HG03558 (cell line): ENCODE measurements at regions not wholly inside any gene's neighbourhood (a gene's known extent, or its start where the extent isn't known, plus 50 kb on each side); places are given as distances from the start of the nearest gene placed in this dataset.

Source experiments
- ATAC-seq: cut with Tn5 transposase; IDR thresholded peaks from one replicate; pipeline ENCODE4 v1.9.1; 2021; ENCODE audit warnings: moderate number of reproducible peaks; ENCODE audit not compliant: unreplicated experiment; ENCODE audit errors: extremely low read depth

DNA sequence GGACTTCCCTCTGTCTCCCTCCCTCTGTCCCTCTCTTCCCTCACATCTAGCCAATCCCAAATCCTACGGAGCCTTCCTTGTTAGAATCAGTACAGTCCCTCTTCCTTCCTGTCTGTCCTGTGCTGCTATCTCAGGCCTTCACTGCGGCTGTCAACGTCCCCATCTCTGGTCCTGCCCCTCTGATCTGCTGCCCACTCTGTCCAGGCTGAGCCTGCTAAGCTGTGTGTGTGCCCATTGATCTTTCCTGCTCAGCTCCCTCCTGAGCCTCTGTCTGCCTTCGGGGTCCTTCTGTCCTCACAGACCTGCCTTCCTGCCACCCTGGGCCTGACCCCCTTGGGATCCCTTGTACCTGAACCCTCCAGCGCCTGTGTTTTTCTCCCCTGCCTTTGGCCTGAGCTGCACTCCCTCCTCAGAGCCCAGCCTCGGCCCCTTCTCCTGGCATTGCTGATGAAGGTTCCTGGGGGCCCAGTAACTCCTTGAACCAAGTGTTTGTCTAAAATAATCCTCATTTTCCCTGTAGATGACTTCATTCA, 182.1 kb upstream of the SHH start:
- ATAC-seq = no peak

DNA sequence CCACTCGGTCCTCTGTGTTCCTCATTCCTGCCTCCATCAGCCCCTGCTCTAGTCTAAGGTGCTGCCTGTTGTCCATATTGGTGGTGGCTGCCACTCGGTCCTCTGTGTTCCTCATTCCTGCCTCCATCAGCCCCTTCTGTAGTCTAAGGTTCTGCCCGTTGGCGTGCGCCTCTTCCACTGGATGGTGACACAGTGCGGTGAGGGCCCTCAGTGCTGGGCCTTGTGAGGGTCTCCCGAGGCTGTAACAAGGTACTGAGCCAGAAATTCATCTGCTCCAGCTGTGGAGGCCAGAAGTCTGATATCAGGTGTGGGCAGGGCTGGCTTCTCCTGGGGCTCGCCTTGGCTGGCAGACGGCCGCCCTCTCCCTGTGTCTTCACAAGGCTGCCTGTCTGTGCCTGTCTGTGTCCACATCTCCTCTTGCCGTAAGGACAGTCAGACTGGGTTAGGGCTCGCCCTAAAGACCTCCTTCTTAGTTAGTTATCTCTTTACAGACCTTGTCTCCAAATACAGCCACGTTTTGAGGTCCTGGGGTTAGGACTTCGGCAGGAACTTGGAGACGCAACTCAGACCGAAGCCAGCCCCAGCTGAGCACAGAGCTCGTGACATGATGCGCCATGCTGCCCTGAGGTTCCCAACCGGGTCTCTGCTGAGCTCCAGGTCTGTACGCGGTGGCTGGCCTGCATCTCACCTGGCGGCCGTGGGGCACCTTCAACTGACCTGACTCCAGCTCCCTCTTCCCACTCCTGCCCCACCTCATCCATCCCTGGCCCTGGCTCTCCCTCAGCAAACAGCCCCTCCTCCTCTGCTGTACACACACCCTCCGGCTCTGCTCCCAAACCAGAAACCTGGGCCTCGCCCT, 181.4 kb upstream of the SHH start:
- ATAC-seq = no peak

- no peak for ATAC-seq
These were observed 180.7 kb upstream of the SHH start for GRCh38 chr7:155992974-155993373.

DNA sequence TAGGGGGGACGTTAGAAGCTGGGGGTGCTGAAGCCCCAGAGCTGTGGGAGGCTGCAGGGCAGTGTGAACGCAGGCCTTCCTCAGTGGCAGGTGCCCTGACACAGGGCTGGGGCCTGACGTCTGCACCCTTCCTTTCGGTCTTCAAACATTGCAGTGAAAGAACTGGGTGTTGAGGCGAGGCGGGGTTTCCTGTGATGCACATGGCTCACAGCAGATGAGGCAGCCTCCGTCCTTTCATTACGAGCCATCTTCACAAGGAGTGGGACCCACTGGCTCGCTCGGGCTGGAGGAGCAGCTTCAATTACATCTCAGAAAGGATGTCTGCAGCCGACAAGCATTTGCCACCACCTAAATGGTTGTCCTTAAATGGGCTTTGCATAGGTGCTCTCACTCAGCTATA, 180.3 kb upstream of the SHH start:
- ATAC-seq = no peak

DNA sequence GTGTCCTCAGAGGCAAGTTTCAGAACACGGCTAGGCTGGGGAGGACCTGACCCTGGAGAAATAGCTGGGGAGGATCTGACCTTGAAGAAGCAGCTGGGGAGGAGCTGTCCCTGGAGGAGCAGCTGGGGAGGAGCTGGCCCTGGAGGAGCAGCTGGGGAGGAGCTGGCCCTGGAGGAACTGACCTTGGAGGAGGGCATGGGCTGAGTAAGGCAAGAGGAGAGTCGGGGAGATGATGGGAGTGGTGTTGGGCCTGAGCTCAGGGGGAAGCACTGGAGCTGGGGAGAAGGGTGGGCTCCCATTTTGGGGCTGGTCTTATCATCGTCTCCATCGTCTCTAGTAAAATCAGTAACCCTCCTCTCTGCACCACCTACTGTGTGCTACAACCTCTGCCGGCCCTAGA, 179.8 kb upstream of the SHH start:
- no peak for ATAC-seq

DNA sequence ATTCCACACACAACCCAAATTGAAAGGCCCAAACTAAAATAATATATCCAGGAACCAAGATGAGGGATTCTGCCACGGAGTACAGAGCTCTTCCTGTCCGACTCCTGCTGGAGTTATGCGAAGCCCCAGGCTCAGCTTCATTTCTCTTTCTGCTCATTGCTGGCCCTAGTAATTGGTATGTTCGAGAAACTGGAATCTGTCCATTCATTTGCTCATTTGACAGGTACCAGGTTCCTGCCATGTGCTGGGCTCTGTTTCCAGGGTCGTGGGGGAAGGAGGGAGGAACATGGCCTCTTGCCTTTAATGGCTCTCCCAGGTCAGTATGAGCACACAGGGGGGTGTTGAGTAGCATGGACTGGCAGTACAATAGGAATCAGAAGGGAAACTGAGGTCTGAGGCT, 179.2 kb upstream of the SHH start:
- ATAC-seq = no peak

GRCh38 chr7:155988416-155988815, 176.2 kb upstream of the SHH start:
- no peak for ATAC-seq

DNA sequence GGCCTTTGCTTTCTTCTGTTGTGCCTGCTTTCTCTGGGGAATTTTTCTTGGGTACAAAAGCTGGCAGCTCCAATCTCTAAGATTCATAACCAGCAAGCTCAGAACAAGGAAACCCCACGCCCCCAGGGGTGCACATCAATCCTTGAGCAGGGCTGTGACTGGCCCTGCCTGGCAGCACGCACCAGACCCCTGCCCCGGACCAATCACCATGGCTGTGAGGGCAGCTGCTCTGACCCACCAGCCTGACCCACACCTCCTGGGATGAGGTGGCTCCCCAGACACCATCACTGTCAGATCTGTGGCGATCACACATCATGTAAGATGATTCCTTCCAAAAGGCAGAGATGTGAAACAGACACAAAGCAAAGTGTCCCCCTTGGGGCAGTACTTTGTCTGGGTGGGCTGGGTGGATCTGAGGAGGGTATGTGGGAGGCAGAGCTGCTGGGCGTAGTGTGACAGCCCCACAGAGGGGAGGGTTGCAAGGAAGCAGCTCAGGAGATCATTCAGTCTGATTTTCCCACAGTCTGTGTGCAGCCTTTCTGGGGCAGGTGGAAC, 175.5 kb upstream of the SHH start:
- no peak for ATAC-seq

- no peak for ATAC-seq
These were observed 174.4 kb upstream of the SHH start for GRCh38 chr7:155986497-155987160.

- no peak for ATAC-seq
These were observed 173.4 kb upstream of the SHH start for GRCh38 chr7:155985518-155986250.

DNA sequence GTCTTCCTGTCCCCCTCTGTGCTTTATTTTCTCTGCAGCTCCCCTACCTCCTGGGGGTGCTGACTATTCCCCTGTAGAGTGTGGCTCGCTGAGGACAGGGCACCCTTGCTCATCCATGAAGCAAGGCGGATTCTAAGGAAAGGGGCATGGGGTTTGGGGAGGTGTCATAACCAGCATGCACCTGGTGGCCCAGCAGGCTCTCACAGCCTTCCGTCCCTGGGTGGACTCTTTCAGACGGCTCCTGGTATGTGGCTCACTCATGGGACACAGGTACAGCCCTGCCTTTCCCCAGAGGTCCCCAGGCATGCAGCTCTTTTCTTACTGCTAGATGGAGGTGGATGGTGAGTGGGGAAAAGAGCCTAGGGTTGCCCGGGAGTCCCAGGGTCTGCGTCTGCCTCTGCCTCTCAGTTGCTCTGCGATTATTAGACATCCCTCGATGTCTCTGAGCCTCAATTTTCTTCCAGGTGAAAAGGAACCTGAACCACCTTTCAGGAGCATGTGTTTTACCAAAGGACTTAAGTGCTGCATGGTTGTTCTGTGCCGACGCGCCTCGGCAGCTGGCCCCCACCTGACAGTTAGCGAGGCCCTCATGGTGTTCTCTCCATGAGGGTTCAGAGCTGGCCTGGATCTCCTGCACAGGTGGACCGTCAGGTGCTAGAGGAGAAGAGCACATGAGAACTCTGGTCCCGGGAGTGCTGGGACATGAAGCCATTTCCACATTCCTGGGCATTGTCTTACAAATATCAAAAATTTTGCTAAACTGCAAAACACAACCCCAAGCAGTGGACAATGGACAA, 172.5 kb upstream of the SHH start:
- no peak for ATAC-seq

DNA sequence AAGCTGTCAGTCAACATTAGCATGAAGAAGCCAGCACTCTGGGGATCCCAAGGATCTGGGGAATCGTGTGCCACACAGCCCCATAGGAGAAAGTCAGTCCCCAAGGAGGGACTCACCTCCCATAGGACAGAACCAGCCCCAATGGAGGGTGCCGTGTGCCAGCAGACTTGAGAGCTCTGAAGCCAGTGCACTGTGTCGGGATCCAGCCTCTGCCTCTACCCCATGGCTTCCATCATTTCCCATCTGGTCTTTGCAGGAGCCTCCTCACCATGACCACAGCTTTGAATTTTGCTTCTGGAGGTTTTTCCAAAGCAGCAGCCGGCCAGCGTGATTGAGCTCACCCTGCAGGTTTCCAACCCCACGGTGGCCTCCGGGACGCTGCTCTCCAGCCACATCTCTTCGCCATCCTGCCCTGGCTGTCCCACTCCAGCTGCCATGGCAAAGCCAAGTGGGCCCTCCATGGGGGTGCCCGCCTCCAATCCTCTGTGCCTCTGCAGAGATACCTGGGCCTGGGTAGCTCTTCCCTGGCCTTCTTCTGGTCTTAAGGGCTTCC, 171.8 kb upstream of the SHH start:
- no peak for ATAC-seq

- ATAC-seq = no peak
These were observed 171.0 kb upstream of the SHH start for GRCh38 chr7:155983176-155983815.

GRCh38 chr7:155981703-155982102, 169.4 kb upstream of the SHH start:
- no peak for ATAC-seq

DNA sequence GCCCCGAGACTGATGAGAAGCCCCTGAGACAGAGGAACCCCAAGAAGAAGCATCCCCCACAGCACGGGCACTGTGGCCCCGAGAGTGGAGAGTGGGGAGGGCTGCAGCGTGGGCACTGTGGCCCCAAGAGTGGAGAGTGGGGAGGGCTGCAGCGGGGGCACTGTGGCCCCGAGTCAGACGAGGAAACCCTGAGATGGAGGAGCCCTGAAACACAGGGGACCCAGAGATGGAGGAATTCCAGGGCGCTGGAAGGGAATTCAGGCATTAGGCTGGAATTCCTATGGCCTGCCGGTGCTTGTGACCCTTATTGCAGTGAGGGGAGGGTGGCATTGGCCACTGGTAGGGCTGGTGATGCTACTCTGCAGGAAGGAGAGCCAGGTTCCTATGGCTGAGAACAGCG, 168.6 kb upstream of the SHH start:
- no peak for ATAC-seq

- ATAC-seq = no peak
These were observed 167.7 kb upstream of the SHH start for GRCh38 chr7:155979994-155980393.

- no peak for ATAC-seq
These were observed 167.3 kb upstream of the SHH start for GRCh38 chr7:155979566-155979965.

DNA sequence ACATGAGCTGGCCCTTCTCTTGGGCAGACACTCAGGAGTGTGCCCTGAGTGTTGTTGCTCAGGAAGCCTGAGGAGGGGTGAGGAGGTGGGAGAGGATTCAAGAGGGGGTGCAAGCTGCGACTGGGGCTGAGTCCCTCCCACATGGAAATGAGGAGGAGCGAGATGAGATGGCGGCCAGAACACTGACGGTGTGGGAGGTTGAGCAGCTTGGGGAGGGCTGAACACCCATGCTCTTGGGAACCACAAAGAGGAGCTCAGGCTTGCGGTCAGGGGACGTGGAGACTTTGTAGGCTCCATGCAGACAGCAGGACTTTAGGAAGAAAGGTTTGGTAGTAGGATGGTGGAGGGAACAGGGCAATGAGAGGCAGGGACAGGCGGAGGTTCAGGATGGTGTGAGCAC, 163.2 kb upstream of the SHH start:
- ATAC-seq = no peak
